GM12878 (cell line): ENCODE measurements at regions not wholly inside any gene's neighbourhood (a gene's known extent, or its start where the extent isn't known, plus 50 kb on each side); places are given as distances from the start of the nearest gene placed in this dataset.
A peak's percentile ranks its signal among the peaks of the same experiment; 100 is the strongest.

ENCODE experiments used
- ATAC-seq: fragments of 200-7000 bp; cut with Tn5 transposase; 3 replicates; pipeline ENCODE4 v1.9.1; 2020; ENCODE audit warnings: mild to moderate bottlenecking, moderate library complexity
- BruUV-seq: library from RNA; stranded (reverse); fragments of 400-500 nt; replicated peaks from 2 replicates; lab custom pipeline; 2021; lab: Mats Ljungman, UMichigan
- CTCF ChIA-PET: fragments of 300-600 bp; sonication (Branson Sonifier 250); formaldehyde crosslinking; extraction: SDS; loops from one replicate; lab custom pipeline; 2021; ENCODE audit warnings: inconsistent platforms; lab: Yijun Ruan, JAX
- POLR2A ChIA-PET: fragments of 350-600 bp; formaldehyde crosslinking; extraction: SDS; loops from one replicate; lab custom pipeline; 2021; ENCODE audit warnings: inconsistent platforms; lab: Charles Lee
- RAD21 ChIA-PET: fragments of 300-600 bp; sonication (Branson Sonifier 250); formaldehyde crosslinking; loops from one replicate; lab custom pipeline; 2023; ENCODE audit warnings: antibody characterized with exemption; ENCODE audit not compliant: unreplicated experiment; lab: Charles Lee
- SMC1A ChIA-PET: fragments of 300-600 bp; sonication (Branson Sonifier 250); formaldehyde crosslinking; loops from one replicate; lab custom pipeline; 2023; ENCODE audit not compliant: unreplicated experiment, uncharacterized antibody; lab: Charles Lee
- DNase-seq: peaks from one replicate; pipeline ENCODE4 v3.0.0-alpha.2; 2011; ENCODE audit warnings: low read depth, low spot score
- FAIRE-seq: peaks from 3 replicates; lab custom pipeline; 2011; peaks lifted over from hg19 to GRCh38; lab: Jason Lieb, UNC
- H2AFZ ChIP-seq: 2 replicates; pipeline ENCODE4 v1.6.0; 2011; ENCODE audit warnings: low read depth, low read length, control low read depth; ENCODE audit not compliant: control insufficient read depth
- H3K27ac ChIP-seq: 2 replicates; pipeline ENCODE4 v1.5.1; 2011; ENCODE audit warnings: control low read depth; ENCODE audit not compliant: control insufficient read depth, insufficient read depth
- H3K27me3 ChIP-seq, 2 experiments: replicated peaks in 1 of 2; 2 replicates each; pipeline versions ENCODE4 v1.6.0 to v1.6.1; 2011; ENCODE audit warnings: low read length in 1 of 2; ENCODE audit not compliant: control insufficient read depth in 2 of 2, insufficient read depth in 2 of 2
- H3K36me3 ChIP-seq, 2 experiments: 2 replicates each; pipeline ENCODE4 v1.5.1; 2011; ENCODE audit warnings: low read length in 1 of 2; ENCODE audit not compliant: control insufficient read depth in 2 of 2, insufficient read depth in 2 of 2
- H3K4me1 ChIP-seq: 2 replicates; pipeline ENCODE4 v1.6.1; 2011; ENCODE audit warnings: mild to moderate bottlenecking, low read length, moderate library complexity, mixed read lengths; ENCODE audit not compliant: control insufficient read depth, insufficient read depth
- H3K4me2 ChIP-seq: 2 replicates; pipeline ENCODE4 v1.6.0; 2011; ENCODE audit warnings: control low read depth; ENCODE audit not compliant: control insufficient read depth, insufficient read depth
- H3K4me3 ChIP-seq: fragments of 200-600 bp; sonication (generic); 2 replicates; pipeline ENCODE4 v1.5.1; 2016
- H3K79me2 ChIP-seq: 2 replicates; pipeline ENCODE4 v1.6.0; 2011; ENCODE audit warnings: low read length; ENCODE audit not compliant: control insufficient read depth, insufficient read depth
- H3K9ac ChIP-seq: 2 replicates; pipeline ENCODE4 v1.8.0; 2011; ENCODE audit warnings: low read length, control low read depth, mixed read lengths; ENCODE audit not compliant: control insufficient read depth, insufficient read depth
- H3K9me3 ChIP-seq: replicated peaks from 3 replicates; pipeline ENCODE4 v1.5.1; 2011; ENCODE audit warnings: mild to moderate bottlenecking, low read length; ENCODE audit not compliant: control insufficient read depth, insufficient read depth
- H4K20me1 ChIP-seq: 2 replicates; pipeline ENCODE4 v1.6.0; 2011; ENCODE audit not compliant: control insufficient read depth, insufficient read depth
- DPF2 ChIP-seq: fragments of 450-650 bp; IDR thresholded peaks from 2 replicates; pipeline ENCODE4 v1.6.1; 2017; ENCODE audit warnings: mild to moderate bottlenecking
- EP300 ChIP-seq, 2 experiments: fragments of 150-350 bp in 1 of 2; IDR thresholded peaks; 2 replicates each; pipeline ENCODE4 v1.6.1; 2011 to 2012; ENCODE audit warnings: low read depth in 2 of 2, low read length in 2 of 2, borderline replicate concordance in 1 of 2, improper control_type of control experiment in 1 of 2, inconsistent platforms in 1 of 2; ENCODE audit not compliant: control insufficient read depth in 1 of 2
- SPI1 ChIP-seq: IDR thresholded peaks from 2 replicates; pipeline ENCODE4 v1.6.1; 2011; ENCODE audit warnings: low read depth, mild to moderate bottlenecking, low read length, moderate library complexity, borderline replicate concordance; ENCODE audit not compliant: insufficient read depth
- SUPT20H ChIP-seq: IDR thresholded peaks from 2 replicates; pipeline ENCODE4 v1.6.1; 2011; ENCODE audit warnings: low read depth, mild to moderate bottlenecking, low read length, moderate library complexity, borderline replicate concordance; ENCODE audit not compliant: control insufficient read depth
- ZNF384 ChIP-seq: IDR thresholded peaks from 2 replicates; pipeline ENCODE4 v1.6.1; 2012; ENCODE audit warnings: low read depth, mild to moderate bottlenecking, low read length, improper control_type of control experiment, borderline replicate concordance
- WGBS: methylation state at CpG from one replicate; pipeline ENCODE4 v1.1.6; 2016; ENCODE audit warnings: low lambda C conversion rate; ENCODE audit not compliant: insufficient replicate concordance, insufficient coverage; ENCODE audit errors: missing lambda C conversion rate; 5-methylcytosine and 5-hydroxymethylcytosine counted together
- in situ Hi-C: fragments of 300-500 bp; cut with MboI; formaldehyde crosslinking; loops from 9 replicates; pipeline ENCODE4 v1.14.3; 2018; ENCODE audit warnings: mixed read lengths
- intact Hi-C: fragments of 100-400 bp; cut with micrococcal nuclease; formaldehyde crosslinking; loops from one replicate; pipeline ENCODE4 v1.14.2; 2022; ENCODE audit not compliant: unreplicated experiment

DNA sequence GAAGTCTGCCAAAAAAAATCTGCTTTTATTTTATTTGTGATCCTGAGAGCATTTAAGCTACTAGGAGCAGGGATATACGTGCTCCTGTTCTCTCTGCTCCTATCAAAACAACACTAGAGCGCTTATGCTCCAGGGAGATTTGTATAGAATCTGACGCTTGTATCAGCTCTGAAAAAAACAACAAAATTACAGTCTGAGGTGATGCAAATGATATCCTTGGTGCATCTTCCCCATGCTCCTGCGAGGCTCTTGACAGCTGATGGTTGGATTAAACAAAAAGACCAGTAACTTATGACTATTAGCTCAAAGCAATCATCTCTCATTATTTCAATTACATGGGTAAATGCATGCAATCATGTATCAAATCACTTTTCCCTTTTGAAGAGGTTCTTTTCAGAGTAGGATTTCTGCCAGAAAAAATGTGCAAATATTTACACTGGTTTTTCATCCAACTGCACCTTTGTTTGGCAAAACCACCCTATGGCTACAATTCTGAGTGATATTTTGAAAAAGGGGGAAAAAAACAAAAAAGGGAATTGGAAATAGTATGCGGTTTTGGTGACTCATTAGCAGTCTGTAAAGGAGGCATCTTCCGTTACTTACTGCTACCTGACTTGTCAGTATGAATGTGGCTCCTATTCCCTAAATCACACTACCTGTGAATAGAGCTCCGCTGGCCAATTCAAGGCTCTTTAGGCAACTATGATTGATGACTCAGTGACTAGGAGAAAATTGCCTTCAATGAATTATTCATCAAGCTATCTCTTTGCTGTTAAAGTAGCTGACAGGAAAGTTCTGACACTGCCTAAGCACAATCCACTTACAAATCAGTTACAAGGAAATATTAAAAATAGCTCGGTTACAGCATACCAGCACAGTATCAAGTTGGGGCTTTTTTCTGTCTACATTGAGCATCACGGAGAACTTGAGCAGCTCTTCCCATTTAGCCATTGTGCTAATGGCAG, 450.0 kb downstream of the FOXG1 start:
- ATAC-seq: peak; percentile 78
- in situ Hi-C loops: loop anchor here (25.0 kb wide), 1 partner anchor 454 kb away; the partner anchor contains the start of gene FOXG1
- H3K9ac ChIP-seq: no peak overlapping the region
- CTCF ChIA-PET: no interaction called here
- no TSS peak for BruUV-seq
- H2AFZ ChIP-seq: no peak overlapping the region
- DNase-seq: no peak
- intact Hi-C loops: no loop called here
- no peaks in the 10 kb centered on the region for H3K36me3 ChIP-seq
- H3K9me3 ChIP-seq: no peaks in the 10 kb centered on the region
- no peaks in the 10 kb centered on the region for H3K4me1 ChIP-seq
- no peaks in the 10 kb centered on the region for H3K27me3 ChIP-seq
- no peak for FAIRE-seq
- H3K4me3 ChIP-seq: no peak overlapping the region
- SMC1A ChIA-PET: interaction anchor here (1.0 kb wide), 1 partner anchor 13 kb away, joined by 3 read pairs; no protein-coding TSS in a partner anchor
- no peak overlapping the region for H3K27ac ChIP-seq
- POLR2A ChIA-PET: interaction anchor here (0.6 kb wide), 1 partner anchor 222 kb away, joined by 3 read pairs; no protein-coding TSS in a partner anchor
- H3K4me2 ChIP-seq: no peak overlapping the region
- RAD21 ChIA-PET: no interaction called here
- TF ChIP-seq ZNF384 (no peak), SUPT20H (no peak), SPI1 (0 out of 2 replicates have a peak, but pooled peaks have one; percentile 28), EP300 (IDR thresholded peaks at IDR 0.05; ENCODE audit: borderline replicate concordance in 1 of 2, control insufficient read depth in 1 of 2, low read depth in 2 of 2, low read length in 2 of 2) (peak in 1 of 2 experiments; percentile 13; a peak in 1 of 4 replicates), DPF2 (no peak)
- WGBS: 14% methylated on average over 9 of the region's 9 CpGs
- no peaks in the 10 kb centered on the region for H4K20me1 ChIP-seq
- H3K79me2 ChIP-seq: no peaks in the 10 kb centered on the region
